NCI-H1694 (cell line): ENCODE measurements at regions not wholly inside any gene's neighbourhood (a gene's known extent, or its start where the extent isn't known, plus 50 kb on each side); places are given as distances from the start of the nearest gene placed in this dataset.

ENCODE experiments used
- DNase-seq: peaks from one replicate; lab custom pipeline; 2025; lab: John Stamatoyannopoulos, UW

DNA sequence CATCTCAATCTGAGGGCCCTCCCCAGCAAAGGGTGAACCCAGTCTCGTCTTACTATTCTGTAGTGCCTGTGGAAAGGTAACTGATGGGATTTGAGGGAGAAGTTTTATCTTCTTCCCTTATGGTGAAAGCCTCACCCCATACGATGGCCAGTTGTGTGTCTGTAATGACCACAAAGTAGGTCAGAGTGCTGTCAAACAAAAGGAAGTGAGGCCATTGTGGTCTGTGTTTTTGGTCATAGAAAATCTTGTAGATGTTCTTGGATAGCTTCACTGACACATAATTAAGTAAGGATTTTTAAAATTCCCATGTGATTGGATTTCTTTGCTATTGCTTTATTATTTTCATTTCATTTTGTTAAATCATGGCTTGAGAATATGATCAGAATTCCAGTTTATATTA lies 505.1 kb upstream of the KLF4 start:
- no peak for DNase-seq

DNA sequence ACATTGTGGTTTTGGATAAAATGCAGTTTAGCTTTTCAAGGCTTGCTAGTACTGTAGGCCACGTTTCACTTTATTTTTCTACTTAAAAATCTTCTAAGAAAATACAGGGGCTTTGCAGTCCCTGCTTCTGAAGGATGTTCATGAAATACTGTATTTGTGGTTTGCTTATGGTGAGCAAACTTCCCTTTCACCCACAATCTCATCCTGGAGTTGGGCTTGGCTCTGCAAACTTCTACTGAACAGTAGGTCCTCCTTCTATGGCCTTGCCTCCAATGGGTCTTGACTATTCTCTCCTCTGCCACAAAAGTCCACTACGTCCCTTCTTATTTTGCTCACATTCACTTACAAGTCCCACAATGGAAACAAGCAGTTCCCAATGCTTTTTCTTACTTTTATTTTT lies 502.7 kb upstream of the KLF4 start:
- DNase-seq, result no peak

DNA sequence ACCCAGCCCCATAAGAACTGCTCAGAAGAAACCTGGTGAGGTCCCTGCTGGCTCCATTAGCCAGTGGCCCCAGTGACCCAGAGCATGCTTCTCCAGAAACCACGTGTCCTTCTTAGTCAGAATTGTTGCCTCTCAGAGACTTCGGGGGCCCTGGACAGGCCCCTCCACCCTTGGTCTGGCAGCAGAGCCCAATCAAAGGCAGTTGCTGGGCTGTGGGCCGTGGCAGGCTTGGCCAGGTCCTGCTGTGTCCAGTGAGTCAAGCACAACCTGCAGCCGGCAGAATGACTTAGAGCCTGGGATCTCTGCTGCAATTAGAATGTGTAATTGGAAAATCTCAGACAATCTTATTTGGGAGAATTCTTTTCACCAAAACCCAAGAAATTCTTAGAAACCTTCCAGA lies 502.0 kb upstream of the KLF4 start:
- no peak for DNase-seq

DNA sequence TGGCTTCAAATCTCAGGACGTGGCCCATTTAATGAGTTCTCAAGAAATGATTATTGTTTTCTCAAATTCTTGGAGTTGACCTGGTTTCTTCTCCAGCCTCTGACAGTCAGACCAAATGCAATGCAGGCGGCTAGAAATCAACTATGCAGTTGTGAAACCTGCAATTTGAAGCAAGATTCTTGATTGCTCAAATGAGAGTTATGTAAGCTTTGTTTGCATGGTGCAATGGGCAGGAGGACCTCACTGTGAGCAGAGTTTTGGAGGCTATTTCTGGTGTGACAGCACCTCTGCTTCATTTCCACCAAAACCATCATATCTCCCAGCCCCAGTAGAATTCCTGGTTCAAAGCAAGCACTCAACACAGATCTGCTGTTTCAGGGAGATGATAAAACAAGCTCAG lies 500.0 kb upstream of the KLF4 start:
- no peak for DNase-seq

DNA sequence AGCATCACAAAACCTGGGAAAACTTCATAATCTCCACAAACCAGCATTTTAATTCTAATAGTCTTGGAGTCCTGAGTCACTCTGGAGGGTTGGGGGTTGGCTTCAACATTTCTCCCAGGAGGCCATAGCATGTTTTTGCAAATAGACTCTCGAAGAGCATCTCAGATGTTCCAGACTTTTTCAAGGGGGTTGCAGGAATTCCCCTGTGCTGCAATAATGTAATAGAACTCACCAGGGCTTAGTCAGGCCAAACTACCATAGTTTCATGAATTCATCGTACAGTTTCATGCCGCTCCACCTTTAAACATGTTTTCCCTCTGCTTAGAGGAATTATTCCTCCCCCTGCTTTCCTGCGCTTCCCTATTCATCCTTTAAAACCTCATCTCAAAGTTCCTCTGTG lies 499.5 kb upstream of the KLF4 start:
- no peak for DNase-seq

DNA sequence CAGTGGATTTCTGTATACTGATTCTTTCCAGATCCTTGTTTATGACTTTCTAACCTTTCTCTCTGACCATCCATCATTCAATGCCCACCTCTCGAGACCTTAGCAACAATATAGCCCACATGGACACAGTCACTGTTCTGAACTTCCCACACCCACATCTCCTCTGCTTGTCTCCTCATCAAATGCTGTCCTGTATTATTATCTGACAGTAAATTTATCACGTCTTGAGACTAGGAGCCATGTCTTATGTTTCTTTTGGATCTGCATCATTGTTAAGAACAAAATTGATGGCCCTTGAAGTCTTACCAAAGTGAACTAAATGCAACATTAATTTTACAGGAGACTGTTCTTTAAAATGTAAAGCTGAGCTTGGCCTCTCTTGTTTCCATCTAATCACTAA lies 495.4 kb upstream of the KLF4 start:
- no peak for DNase-seq

DNA sequence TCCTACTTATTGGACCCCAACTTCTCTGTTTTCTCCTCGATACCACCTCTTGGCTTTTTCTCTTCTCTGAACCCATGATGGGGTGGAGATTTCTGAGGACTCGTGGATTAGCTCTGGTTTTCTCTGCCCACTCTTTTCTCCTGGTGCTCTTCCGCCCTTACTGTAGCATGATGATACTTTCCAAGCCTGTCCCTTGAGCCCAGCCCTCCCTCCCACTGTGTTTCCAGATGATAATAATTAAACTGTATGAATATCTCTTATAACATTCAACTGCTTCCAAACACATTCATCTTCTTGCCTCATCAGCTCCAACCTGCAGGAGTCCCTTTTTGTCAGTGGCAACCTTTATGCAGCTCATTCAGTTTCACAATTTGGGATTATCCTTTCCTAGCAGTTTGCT lies 494.2 kb upstream of the KLF4 start:
- DNase-seq, result no peak

DNA sequence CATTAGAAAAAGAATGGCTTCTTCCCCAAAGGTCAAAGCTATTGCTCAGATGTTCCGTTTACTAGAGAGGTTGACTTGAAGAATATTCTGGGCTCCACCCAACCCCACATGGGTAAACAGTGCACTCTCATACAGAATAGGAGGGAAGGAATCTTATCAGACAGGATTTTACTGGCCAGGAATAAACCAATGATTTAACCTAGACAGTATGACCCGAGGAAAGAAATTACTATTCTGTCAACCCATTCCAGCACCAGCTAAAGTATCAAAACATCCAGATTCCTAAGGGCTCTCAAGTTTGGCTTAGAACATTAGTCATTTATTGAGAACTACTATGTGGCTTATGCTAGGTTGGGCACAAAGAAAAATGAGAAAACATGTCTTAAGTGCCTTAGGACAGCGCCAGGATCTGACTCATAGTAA lies 493.6 kb upstream of the KLF4 start:
- DNase-seq, result no peak

DNA sequence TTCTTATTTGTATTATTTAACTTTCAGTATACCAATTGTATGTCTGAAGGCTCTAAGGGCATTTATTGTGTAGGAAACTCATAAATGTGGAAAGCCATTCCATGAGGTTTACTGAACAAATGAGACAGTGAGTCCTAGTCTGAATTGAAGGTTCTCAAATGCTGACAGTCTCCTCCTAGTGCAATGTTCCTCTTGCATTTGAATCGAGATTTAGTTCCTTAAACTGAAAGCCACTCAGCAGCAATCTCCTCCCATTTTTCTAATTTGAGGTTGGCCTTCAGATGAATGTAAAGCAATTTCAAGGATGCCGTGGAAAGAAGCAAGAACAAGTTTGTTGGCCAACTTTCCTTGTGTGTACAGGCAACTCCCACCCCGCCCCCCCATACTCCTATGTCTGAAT lies 493.2 kb upstream of the KLF4 start:
- no peak for DNase-seq

DNA sequence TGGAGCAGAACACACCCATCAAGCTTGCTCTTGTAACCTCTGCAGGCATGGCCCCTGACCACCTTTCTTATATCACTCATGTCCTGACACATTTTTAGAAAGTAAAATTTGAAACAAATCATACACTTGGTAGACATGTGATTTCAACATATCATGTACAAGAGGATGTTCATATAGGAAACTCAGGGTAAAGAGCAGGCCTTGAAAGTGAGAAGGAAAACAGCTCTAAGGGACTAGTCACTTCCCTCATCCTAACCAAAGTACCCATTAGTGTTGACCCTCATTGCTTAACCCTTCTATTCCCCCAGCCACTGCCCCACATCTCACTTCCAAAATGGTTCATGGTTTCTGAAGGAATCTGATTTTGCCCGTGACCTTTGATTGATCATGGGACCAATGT lies 492.4 kb upstream of the KLF4 start:
- DNase-seq, result no peak

DNA sequence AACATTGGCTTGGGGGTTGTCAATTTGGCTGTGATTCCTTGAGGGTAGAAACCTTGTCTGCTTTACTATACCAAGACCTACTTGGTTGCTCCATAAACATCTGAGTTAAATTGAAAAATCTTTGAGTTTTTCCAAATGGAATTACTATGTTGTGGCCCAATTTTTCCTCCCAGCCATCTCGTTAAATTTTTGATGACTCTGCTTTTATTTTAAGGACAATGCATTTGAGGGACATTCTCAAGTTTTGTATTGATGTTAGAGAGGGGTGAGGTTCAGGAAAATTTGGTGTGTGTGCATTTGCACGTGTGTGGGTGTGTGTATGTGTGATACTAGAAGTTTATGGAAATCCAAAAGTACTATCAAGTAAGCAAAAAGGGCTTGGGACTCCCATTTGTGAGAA lies 491.4 kb upstream of the KLF4 start:
- DNase-seq, result no peak

DNA sequence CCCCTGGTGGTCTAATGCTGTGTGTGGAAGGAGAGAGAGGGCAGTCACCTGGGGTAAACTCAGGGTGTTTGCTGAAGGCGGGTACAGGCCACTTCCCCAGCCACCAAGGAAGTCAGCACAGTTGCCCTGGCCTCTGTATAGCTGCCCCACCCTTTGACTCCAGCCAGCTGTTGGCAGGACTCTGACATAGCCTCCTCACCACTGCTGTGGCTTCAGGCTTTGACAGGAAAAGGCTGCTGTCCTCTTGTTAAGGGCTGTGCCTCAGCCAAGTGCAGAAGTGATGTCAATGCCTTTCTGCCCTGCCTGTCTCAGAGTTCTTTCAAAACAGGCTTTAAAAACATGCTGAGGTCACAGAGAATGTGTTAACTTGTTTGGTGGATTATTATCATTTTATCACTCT lies 487.2 kb upstream of the KLF4 start:
- no peak for DNase-seq

DNA sequence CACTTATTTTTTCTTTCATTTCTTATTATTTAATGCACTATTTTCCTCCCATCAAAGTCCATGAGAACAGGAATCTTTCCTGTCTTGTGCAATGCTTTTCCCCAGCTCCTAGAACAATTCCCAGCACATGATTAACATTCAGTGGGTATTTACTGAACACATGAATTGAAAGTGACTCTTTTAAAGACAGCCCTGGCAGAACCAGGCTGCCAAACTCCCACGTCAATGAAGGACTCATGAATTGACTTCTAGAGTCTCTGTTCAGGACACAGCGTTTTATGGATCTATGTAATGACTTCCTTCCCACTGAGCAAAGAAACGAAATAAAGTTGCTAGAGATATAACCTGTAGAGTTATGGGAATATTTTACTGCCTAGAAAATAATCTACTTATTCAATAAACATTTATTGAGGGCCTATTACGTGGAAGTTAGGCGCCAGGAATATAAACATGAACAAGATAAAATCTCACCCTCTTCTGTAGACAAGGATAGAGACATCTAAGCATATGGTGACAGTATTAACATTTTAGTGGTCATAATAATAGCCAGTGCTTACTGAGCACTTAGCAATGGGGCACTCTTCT lies 485.9 kb upstream of the KLF4 start:
- DNase-seq, result no peak

DNA sequence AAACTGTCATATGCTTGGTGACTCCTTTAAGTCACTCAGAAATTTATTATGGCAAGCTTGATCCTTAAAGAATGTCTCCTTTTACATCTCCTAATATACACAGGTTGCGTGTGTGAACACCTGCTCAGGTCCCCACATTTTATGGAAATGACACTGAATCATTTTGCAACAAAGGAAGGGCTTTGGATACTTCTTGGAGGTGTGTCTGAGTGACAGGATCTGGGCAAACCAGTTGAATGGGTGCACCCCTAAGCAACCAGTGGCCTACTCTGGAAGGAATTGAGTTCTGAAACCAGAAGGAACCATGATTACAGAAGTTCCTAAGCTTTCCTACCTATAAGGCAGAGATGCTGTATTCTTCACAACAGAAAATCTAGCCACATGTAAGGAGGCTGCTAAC lies 483.9 kb upstream of the KLF4 start:
- DNase-seq, result no peak

DNA sequence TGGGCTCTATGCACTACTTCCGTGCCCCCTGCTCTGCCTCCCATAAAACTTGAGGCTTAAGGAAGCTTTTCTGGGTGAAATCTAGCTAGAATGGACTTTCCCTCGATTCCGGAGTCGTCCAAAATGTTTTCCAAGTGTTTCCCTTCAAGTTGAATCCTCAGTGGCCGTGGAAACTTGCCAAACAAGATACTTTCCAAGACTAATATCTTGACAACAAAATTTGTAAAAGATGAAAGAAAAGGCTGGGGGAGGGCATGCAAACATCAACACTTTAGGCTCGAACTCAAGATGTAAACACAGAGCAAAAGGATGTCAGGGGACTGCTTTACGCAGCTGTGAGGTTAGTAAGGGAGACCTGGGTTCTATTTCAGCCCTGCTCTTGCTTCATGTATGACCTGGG lies 482.8 kb upstream of the KLF4 start:
- no peak for DNase-seq

DNA sequence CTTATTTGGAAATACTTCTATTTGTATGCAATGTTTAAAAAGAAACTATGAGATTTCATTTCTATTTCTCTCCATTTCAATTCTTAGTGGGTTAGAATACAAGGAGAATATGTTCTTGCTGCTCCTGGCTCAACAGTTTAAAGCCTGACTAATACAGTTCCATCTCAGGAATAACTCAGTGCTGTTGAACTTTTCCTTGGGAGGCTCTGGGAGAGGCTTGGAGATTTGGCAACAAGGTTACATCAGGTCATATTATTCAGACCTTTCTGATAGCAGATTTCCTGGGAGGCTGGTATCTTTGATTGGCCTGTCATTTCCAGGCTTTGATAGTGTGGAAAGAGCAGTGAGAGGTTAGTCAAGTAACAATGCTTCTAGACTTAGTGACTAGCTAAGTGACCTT lies 481.7 kb upstream of the KLF4 start:
- DNase-seq, result no peak

DNA sequence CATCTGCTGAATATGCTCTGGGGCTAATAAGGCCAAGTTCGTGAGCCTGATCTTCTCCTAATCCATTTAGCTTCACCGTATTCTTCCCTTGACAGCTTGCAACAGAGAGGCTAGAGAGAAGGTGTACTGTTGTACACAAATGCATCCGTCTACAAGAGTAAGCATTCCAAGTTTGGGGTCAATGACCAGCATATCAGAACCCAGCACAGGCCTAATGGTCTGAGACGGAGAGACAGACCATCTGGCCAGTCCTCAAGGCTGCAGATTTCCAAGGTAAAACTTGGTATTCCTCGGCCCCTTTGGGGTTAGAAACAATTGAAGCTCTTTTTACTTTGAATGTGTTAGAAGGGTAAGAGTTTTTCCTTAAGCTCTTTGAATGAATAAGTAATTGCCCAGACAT lies 481.2 kb upstream of the KLF4 start:
- no peak for DNase-seq

DNA sequence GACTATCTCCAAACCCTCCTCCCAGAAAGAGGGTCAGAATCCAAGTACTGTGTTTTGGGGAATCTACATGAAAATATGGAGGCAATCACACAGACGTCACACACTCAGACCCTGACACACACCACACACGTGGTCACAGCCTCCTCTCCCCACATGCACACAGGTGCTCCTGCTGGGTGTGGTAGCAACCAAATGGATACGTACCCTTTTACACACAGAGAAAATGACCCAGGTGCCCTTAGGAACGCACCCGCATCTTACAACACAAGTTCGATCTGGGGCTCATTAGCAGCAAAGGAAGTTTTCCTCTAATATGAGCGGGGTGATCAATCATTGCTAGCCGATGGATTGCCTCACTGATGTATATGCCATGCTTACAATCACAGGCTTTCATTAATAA lies 480.2 kb upstream of the KLF4 start:
- no peak for DNase-seq

DNA sequence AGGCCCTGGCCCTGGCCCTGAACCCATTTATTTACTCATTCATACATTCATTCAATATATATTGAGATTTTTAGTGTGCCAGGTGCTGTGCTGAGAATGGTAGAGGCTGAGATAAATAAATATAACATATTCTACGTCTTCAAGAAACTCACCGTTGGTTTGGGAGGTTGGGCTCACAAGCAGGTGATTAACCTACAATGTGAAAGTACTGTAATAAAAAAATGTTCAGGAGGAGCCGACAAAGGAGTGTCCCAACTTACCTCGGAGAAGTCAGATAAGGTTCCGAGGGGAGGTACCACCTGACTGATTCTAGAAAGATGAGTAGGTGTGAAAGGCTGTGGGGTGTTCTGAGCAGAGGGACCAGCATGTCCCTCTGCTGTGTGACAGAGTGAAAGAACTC lies 479.6 kb upstream of the KLF4 start:
- DNase-seq, result no peak

DNA sequence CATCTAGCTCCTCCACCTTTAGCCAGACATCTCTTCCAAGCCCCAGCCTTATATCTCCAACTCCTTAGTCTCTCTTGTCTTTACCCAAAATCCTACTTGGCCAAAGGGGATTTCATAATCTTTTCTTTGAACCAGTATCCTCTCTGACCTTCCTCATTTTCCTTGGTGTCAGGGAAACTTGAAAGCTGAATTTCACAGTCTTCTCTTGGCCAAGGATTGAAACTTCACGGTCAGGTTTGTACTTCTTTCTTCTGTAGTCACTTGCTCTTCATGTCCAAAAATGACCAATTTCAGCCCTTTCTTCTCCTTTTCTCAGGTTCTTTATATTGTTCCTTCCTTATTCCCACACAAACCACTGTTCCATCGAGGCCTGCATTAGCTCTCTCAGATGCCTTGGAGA lies 473.7 kb upstream of the KLF4 start:
- DNase-seq, result no peak

DNA sequence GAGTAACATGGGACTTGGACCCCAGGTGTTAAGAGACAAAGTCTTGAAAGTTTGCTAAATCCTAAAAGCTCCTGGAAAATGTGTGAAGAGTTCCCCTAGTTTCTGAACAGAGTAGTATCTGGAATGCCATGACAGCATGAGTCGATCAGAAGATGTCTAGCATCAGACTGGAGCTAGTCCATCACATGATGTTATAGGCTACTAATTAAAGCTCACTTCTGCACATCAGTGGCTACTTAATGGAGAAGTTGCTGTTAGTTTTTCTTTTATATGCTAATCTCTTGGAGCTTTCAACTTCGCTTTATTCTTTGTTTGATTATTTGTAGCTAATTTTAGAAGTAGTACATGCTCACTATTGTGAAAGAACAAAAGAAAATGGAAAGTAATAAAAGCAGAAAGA lies 471.3 kb upstream of the KLF4 start:
- no peak for DNase-seq

DNA sequence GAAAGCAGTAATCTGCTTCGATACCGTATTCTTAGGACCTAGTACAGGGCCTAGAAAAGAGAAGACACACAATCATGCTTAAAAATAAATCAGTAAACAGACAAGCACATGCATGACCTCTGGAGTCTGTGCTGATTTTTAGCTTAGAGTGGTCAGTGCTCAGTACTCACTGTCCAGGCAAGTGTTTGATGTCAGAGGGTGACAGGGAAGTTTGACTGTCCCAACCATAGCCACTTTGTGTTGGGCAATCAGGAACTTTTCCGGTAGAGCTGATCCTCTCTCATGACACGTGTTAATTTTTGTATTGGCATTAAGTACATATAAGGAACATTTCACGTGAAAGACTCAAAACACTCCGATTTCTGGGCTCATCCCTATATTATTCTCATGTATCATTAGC lies 464.7 kb upstream of the KLF4 start:
- DNase-seq, result no peak

DNA sequence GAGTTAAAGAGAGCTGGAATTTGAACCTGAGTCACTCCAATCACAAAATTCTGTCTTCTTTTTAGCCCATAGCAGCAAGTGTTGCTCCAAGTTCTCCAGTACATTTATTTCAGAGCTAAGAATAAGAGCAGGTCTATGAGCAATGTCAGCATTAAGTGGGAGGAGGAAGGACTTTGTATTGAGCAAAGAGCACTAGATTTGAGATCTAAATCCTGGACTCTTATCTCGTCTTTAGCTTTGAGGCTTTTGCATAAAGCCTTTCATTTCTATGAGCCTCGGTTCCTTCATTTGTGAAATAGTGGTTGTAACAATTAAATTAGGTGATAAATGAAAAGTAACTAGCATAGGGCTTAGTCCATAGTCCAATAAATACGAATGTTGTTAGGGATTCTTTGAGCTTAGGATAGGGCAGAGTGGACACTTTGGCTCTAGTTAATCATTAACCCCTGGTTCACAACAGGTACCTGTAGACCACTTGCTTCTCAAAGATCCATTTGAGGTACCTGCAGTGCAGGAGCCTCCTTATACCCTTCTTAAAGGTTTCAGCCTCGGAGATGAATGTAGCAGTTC lies 464.1 kb upstream of the KLF4 start:
- DNase-seq, result no peak

DNA sequence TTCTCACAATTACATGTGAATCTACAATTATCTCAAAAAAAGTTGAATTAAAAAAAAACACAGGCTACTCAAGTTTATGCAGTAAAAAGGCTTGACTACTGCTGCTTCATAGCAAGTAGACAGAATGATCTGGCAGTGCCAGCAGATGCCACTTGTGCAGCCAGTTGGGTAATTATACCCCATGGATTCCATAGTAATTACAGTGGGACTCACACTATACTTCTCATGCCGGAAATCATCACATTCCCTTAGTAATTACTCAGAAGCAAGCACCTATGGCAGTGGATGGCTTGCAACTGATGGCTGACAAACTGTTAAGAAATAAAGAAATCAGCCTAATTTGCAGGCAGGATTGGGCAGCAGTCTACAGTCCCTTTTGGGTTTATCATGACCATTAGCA lies 463.2 kb upstream of the KLF4 start:
- no peak for DNase-seq

DNA sequence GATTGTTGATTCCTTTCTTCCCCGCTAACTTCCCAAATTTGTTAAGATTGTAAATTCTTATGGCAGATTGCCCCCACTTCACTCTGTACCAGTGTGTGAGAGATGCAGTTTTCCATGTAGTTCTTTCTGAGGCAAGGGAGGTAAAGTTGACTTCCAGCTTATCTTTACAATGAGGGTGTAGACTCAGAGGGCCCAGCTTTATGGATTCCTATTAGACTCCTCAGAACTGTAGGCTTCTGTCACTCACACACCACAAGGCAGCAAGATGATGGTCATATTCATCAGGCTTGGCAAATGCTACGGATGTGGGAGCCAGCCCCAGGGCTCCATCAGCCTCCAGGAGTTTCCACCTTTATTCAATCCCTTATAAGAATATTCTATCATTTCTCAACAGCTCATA lies 461.9 kb upstream of the KLF4 start:
- DNase-seq, result no peak
